H54 (cell line): ENCODE measurements at regions not wholly inside any gene's neighbourhood (a gene's known extent, or its start where the extent isn't known, plus 50 kb on each side); places are given as distances from the start of the nearest gene placed in this dataset.
A peak's percentile ranks its signal among the peaks of the same experiment; 100 is the strongest.

Experiments
- DNase-seq: peaks from one replicate; pipeline ENCODE4 v3.0.0; 2011; ENCODE audit warnings: low spot score, mixed read lengths; ENCODE audit not compliant: insufficient read length
- FAIRE-seq: peaks from 3 replicates; lab custom pipeline; 2011; peaks lifted over from hg19 to GRCh38; lab: Jason Lieb, UNC
- POLR2A ChIP-seq: IDR thresholded peaks from 2 replicates; pipeline ENCODE4 v1.6.1; 2011; ENCODE audit warnings: low read depth, mild to moderate bottlenecking, low read length

DNA sequence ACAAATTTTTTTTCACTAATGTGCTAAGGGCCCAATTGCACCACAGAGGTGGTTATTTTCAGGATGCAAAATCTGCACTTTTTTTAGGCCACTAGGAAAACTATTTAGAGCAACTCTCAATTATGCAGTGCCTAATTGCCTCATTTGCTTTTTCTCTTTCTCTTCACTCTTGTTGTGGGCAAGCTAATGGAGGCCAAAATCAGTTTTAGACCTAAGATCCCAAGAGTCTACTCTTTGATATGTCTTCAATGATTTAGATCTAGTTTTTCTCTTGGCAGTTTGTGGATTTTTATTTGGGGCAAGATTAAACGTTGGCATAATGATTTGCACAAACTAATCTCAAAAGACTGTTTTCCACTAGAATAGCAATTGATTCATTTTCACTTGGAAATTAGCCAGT is 1996.9 kb downstream of the LRRC4C start:
- no peak for FAIRE-seq
- DNase-seq: no peak

DNA sequence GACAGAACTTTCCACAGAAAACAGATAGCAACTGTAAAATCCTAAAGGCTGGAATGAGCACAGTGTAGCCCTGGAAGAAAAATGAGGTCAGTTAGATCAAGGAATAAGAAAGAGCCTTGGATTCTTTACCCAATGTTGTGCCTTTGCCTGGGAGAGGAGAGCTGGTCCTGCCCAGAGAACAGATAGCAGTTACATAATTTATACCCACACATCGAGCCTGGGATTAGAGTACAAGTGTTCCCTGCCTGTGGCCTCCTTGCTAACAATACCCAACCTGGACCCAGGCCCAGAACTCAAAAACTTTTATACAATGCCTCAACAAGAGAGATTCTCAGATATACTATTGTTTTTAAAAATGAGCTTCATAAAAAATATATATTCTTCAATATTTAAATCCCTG is 1998.4 kb downstream of the LRRC4C start:
- no peak for TF ChIP-seq POLR2A
- FAIRE-seq (no peak), DNase-seq (no peak)

More for the DNA sequence above, 1996.9 kb downstream of the LRRC4C start:
- TF ChIP-seq POLR2A: no peak

DNA sequence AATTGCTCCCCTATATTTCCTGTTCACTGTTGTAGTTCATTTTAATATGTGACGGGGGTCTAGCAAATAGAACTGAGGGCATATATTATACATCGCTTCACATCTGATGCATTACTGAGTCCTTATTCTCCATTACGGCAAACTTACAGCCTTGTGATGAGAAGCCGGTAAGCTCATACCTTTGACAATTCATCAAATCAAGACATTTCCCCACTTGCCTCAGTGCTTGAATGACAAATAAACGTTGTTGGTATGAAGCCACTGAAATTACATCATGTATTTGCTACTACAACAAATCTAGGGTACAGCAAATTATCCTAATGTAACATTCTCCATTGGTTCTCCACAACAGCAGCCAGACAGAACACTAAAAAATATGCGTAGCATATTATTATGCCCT is 1999.8 kb downstream of the LRRC4C start:
- FAIRE-seq (no peak), DNase-seq (no peak)
- TF ChIP-seq POLR2A: no peak

DNA sequence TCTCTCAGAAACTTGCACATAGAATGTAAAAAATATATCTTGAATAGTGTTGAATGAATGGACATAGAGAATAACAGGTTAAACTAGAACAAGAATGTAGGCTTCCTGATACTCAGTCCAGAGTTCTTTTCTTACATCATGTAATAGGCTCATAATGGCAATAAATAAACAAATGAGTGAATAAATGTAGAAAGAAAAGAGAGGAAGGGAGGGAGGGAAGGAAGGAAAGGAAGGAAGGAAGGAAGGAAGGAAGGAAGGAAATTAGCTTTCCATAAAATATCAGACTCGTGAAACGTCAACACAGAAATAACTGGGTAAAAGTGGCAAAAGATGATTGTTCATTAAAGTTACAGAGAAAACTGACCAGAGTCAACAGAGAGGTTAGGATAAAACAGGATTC is 2001.0 kb downstream of the LRRC4C start:
- FAIRE-seq: no peak
- no peak for TF ChIP-seq POLR2A
- DNase-seq: no peak

DNA sequence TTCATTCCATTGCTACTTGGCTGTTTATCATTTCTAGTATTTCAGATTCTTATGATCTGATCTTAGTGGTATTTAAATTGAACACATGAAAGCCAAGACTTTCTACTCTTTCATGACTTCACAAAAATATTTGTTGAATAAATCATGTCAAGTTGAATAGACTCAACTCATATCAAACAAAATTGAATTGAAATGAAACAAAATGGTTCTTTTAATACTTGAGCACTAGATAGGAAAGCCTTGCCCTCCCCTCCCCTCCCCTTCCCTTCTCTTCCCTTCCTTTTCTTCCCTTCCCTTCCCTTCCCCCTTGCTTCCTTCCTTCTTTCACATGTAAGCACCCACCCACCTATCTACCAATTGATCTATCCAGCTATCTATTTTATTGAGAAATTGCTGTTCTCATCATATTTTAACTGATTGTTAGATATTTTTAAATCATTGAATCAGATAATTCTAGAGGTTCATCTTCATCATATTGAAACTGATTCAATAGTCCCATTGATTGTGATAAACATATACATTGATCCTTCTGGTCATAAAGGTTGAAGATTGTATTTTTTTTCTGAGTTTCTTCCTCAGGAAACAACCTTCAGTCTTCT is 2015.9 kb downstream of the LRRC4C start:
- FAIRE-seq (no peak), DNase-seq (no peak)
- no peak for TF ChIP-seq POLR2A

DNA sequence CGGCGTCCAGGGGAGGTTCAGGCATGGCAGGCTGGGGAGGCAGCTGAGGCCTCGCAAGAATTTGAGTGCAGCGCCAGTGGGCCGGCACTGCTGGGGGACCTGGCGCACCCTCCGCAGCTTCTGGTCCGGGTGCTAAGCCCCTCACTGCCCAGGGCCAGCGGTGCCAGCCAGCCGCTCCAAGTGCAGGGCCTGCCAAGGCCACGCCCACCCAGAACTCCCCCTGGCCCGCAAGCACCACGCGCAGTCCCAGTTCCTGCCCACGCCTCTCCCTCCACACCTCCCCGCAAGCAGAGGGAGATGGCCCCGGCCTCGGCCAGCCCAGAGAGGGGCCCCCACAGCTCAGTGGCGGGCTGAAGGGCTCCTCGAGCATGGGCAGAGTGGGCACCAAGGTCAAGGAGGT is 2017.3 kb downstream of the LRRC4C start:
- no peak for FAIRE-seq
- TF ChIP-seq POLR2A: no peak

DNA sequence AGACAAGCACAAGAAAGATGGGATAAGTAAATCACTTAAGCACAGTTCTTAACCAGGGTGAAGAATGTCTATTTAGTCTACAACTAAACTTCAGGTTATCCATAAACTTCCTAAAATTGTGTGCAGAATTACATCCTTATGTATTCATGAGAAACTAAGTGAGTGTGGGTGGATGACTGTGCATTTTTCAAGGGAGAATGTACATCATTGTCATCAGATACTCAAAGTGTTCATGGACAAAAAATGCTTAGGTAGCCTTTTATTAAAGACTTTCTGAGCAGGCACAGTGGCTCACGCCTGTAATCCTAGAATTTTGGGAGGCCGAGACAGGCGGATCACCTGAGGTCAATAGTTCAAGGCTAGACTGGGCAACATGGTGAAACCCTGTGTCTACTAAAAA is 2023.8 kb downstream of the LRRC4C start:
- FAIRE-seq: no peak
- no peak for TF ChIP-seq POLR2A

More for the DNA sequence above, 2017.3 kb downstream of the LRRC4C start:
- no peak for DNase-seq

DNA sequence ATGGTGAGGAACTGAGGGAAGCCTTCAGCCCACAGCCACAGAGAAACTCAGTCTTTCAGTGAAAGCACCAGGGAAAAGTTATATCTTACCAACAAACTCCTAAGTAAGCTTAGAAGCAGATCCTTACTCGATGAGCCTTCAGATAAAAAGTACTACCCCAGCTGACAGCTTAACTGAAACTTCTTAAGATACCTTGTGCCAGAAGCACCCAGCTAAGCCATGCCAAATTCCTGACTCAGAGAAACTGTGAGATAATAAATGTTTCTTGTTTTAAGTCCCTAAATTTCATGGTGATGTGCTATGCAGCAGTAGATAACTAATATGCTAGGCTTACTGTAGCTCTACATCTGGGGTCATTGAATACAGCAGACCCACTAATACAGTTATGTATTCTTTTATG is 2025.0 kb downstream of the LRRC4C start:
- DNase-seq (no peak), FAIRE-seq (no peak)
- no peak for TF ChIP-seq POLR2A

More for the DNA sequence above, 2023.8 kb downstream of the LRRC4C start:
- DNase-seq: no peak

DNA sequence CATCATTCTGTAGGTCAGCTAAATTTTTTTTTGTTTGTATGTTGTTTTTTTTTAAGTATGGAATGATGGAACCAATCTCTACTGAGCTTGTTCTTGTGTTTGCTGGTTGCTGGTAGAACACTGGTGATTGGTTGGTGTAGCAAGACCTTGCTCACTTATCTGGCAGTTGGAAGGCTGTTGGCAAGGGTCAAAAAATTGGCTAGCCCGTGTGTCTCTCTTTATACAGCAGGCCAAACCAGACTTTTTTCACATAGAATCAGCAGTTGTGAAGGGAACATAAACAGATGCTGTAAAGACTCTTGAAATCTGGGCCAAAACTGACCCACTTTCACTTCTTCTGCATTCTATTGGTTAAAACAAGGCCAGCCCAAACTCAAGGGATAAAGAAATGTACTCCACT is 2026.5 kb downstream of the LRRC4C start:
- FAIRE-seq: no peak
- TF ChIP-seq POLR2A: no peak
- DNase-seq: no peak

DNA sequence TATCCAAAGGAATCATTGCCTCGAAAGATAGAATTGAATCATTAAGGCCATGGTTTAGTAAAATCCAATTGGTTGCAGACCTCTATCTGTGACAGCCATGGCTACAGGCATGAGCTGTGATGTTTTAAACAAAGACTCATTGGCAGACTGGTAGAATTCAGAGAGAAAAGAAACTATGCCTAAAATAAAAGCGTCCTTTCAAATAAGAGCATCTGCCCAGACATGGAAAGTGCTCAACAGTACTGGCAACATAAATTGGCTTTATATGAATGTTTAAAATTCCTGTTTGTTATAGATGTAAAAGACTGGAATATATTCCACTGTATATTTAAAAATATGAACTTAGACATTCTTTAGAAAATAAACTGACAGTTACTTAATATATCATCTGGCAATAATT is 2034.2 kb downstream of the LRRC4C start:
- DNase-seq: no peak
- TF ChIP-seq POLR2A: no peak
- FAIRE-seq: no peak

DNA sequence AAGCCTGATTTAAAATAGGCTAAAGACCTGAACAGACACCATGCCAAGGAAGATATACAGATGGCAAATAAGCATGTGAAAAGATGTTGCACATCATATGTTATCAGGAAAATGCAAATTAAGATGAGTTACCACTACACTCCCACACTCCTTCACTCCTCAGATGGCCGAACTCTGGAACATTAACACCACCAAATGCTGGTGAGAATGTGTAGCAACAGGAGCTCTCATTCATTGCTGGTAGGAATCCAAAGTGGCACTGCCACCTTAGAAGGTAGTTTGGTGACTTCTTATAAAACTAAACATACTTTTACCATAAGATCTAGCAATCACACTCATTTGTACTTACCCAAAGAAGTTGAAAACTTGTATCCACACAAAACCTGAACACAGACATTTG is 2047.3 kb downstream of the LRRC4C start:
- DNase-seq (no peak), FAIRE-seq (no peak)
- no peak for TF ChIP-seq POLR2A

DNA sequence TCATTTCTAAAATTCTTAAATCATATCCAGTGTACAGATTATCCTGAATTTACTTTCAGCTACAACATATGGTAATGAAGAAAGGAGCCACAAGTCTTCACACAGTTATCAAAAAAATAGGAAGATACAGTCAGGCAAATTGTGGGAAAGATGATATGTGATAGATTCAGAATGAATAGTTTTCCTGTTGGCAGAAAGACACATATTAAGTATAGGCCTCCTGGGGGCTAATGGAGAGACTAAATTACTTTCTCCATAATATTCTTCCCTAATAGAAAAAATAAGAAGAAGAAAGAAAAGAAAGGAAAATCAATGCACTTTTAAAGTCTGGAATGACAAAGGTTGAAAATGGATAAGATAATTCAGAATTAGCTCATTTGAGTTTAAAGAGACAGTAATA is 2073.5 kb downstream of the LRRC4C start:
- FAIRE-seq (no peak), DNase-seq (no peak)

DNA sequence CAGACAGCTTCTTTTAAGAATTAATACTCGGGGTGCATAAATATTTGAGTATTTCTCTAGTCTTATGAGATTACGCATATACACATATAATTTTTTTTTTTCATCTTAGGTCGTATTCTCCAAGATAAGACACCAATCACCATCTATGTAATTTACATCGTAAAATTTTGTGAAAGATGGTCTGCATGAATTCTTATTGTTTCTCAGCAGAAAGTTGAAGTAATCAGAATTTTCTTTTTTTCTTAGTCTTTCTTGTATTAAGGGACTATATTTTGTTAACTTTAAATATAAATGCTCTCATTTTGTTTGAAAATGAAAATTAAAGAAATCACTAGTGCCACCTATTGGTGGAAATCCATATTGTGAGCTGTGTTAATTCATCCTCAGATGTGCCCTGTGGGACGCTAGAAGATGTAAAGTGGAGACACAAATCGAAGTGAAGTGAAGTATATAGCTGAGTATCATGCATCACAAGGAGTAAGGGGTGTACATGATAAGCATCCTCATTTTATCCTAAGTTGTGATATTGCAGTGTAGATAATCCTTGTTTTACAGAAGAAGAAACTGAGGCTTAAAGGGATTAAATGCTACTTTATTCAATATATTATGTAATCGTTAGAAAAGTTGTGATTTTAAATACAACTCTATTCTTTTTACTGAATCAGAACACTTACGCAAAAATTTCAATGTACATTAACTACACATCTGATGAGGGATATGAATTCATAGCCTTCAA is 2084.3 kb downstream of the LRRC4C start:
- peak; percentile 87 for FAIRE-seq
- TF ChIP-seq POLR2A: no peak
- no peak for DNase-seq

More for the DNA sequence above, 2073.5 kb downstream of the LRRC4C start:
- no peak for TF ChIP-seq POLR2A

DNA sequence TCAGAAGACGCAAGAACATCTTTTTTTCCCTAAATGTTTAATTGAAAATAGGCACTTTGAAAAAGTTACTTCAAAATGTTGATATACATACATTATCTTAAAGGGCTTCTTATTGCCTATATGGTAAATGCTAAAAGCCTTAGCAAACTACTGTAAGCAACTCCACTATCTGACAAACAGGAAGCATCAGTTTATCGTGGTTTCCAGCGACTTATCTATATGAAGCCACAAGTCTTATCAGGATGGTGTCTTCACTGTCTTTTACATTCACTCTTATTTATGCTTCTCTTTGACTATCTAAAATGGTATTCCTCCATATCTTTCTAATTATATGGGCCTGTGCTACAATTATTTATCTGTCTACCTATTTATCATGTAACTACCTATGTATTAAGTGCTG is 2091.9 kb downstream of the LRRC4C start:
- no peak for FAIRE-seq

More for the DNA sequence above, 2091.9 kb downstream of the LRRC4C start:
- TF ChIP-seq POLR2A: no peak
- DNase-seq: no peak
